SIG-M5 (cell line): ENCODE measurements at regions not wholly inside any gene's neighbourhood (a gene's known extent, or its start where the extent isn't known, plus 50 kb on each side); places are given as distances from the start of the nearest gene placed in this dataset.

Source experiments
- DNase-seq: peaks from one replicate; lab custom pipeline; 2025; lab: John Stamatoyannopoulos, UW

DNA sequence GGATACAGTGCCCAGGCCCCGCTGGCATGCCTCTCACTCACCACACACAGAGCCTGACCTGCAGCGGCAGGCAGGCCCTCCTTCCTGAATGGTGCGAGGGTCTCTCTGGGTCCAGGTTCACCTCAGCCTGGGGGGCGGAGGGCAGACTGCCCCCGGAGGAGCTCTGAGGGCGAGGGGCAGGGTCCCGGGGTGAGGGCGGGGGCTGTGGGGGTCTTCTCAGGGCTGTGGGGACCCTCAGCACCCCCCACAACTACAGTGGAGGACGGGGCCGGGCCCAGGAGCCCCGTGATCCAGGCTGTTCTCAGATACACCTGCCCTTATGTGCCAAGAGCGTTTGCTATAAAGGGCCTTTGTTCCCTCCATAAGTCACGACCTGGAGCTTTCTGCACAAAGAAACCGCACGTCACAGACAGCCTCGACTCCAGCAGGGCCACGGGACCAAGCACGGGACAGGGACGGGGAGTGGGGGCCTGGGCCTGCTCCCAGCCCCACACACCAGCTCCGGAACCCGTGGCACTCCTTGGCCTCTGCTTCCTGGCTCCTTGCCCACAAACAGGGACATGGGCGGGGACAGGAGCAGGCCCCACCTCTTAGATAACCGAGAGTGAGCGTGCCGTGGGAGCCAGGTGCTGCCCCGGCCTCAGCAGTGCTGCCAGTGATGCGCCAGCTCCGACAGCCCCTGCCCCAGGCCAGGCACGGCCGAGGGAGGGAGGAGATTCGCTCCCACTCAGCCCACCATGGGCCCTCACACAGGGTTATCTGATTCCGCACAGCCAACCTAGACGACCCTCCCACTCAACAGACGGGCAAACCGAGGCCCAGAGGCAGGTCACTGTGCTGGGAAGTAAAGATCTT lies 101.9 kb downstream of the RFLNA start:
- no peak for DNase-seq

DNA sequence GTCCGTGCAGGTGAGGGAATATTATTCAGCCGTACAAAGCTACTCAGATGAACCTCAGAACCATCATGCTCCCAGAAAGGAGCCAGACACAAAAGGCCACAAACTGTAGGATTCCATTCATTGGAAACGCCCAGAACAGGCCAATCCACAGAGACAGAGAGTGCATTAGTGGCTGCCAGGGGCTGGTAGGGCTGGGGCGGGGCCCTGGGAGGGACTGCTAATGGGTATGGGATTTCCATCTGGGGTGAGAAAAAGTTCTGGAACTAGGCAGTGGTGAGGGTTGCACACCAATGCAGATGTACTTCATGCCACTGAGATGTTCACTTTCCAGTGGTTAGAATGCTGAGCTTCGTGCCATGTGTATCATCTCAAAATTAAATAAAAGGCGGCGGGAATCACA lies 101.1 kb downstream of the RFLNA start:
- DNase-seq, result no peak

DNA sequence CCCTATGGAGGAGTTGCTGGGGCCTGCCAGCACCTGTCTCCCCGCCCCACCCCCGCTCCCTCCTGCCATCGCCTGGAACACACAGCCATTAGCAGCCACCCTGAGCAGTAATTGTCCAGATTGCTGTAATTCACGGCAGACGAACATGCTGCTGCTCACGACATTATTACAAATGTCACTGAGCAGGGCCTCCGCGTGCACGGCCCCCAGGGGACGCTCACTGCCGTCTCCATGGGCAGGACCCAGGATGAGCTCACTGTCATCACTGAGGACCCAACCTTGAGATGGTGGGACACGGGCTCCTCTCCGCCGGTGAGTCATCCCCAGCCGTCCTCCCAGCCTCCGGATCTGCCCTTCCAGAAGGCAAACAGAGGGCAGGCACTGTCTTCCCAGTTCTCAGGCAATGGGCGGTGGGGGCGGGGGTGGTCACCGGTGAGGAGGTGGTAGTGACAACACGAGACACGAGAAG lies 100.4 kb downstream of the RFLNA start:
- DNase-seq, result no peak

DNA sequence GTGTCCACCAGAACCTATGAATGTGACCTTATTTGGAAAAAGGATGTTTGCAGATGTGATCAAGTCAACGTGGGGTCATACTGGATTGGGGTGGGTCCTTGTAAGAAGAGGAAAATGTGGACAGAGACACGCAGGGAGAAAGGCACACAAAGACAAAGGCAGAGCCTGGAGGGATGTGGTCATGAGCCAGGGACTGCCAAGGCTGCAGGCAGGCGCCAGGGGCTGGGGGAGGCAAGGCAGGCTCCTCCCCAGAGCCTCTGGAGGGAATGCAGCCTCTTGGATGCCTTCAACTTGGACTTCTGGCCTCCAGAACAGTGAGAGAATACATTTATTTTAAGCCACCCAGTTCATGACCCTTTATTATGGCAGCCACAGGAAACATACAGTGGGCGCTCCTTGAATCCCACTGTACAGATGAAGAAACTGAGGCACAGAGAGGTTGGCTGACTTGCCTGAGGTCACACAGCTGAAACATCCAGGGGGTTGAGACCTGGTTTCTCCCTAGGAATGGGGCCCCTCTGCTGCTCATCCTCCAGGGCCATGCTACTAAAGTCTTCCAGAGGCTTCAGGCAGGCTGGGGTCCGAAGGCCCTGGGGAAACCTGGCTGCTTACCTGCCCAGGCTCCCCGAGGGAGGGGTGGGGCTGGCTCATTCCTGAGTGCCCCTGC lies 99.7 kb downstream of the RFLNA start:
- no peak for DNase-seq

DNA sequence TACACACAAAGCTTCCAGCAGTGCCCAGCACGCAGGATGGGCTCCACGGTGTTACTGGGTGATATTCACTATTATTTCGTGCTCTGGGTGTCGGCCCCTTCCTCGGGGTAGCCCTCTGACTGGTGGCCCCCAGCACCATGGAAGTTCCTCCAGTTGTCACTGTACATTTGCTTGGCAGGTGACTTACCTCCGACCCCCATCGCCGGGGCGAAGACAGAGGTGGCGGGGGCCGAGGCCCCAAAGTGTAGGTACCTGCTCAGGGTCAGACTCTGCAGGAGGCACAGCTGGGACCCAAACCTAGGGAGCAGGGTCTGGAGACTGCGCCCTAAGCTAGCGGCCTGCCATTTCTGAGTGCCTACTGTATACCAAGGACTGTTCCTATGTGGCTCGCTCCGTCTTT lies 98.9 kb downstream of the RFLNA start:
- DNase-seq, result no peak

DNA sequence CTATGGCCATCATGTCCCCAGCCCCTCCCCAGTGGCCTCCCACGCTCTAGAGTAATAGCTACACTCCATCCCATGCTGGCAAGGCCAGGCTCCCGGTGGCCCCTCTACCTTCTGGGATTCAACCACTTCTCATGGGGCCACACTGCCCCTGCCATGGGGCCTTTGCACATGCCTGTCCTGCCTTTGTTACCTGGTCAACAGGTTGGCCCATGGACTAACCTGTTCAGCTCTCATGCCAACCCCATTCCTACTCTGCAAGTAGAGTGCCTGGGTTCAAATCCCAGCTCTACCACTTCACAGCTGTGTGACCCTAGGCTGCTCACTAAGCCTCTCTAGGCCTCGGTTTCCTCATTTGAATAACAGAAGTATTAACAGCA lies 98.5 kb downstream of the RFLNA start:
- no peak for DNase-seq

DNA sequence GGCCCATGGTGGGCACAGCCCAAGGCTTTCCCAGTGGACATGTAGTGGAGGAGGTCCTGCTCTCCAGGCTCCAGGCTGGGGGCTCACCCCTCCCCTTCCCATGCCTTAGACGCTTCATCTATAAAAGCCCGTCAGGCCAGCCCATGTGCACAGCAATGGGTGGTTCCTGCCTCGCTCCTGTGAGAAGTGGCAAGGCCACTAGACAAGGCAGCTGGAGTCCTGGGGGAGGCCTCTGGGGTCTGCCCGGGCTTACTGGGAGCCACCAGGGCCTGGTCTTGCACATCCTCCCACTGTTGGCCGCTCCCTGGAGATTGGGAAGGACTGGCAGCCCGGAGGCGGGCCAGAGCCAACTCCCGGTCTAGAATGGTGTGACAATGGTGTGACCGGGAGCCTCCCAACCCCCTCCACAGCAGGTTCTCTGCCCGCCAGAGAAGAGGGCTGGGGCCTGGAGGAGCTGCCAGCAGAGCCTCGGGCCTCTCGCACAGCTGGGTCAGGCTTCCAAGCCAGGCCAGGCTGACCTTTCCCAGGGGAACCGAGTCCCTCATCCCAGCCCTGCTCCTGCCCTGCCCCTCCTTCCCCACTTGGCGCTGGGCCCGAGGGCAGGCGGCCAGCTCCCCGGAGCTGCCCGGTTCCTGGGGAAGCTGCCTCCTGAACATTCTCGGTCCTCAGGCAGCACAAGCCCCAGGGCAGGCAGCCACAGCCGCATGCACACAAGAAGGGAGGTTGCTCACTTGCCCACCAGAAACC lies 97.9 kb downstream of the RFLNA start:
- no peak for DNase-seq

DNA sequence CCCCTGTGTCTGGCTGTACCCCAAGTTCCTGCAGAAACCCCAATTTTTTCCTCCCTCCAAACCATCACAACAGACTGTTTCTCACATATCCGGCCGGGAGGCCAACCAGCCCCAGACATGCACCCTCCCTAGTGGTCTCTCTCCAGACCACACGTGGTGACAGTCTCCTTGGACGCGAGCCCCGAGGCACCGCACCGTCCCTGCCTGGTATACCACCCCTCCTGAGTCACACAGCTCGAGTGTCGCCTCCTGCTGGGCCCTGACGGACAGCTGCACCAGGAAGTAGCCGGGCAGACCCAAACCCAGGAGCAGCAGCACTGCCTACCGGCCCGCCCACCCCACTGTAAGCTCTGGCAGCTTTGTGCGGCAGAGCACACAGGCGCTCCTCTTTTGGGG lies 97.4 kb downstream of the RFLNA start:
- DNase-seq, result no peak

DNA sequence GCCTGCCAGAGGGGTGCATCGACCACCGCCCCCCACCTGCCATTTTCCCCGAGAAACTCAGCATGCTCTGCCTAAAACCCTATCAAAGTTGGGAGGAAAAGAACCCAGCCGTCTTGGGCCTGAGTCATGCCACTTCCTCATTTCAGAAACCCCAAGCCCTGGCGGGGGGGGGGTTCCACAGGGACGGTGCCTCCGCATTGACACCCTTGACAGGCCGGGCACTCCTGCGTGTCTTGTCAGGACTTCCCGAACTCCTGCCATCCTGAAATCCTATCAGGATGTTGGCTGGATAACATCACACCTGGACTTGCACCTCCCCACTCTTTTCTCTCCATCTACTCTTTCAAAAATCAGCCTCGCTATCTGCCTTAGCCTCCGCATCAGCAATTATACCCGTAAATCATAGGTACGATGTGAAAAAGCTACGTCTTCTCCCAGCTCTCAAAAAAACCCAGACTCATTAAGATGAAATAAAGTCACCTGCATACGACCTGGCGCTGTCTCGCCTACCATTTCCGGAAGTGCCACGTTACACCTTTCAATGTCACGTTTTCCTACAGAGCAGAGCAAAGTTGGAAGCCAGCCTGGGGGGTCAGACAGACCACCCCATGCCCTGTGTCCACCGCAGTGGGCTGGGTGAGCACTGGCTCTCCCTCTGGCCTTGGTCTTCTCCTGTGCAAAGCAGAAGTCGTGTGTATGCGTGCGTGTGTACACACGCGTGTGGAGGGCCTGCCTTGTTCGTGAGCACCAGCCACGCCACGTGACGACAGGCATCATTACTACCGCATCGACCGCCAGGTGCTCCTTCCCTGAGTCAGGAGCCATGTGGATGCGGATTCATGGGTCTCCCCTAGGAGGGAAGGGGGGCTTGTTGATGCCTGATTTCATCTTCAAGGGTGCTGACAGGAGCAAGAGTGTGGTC lies 96.7 kb downstream of the RFLNA start:
- DNase-seq, result peak; percentile 34

DNA sequence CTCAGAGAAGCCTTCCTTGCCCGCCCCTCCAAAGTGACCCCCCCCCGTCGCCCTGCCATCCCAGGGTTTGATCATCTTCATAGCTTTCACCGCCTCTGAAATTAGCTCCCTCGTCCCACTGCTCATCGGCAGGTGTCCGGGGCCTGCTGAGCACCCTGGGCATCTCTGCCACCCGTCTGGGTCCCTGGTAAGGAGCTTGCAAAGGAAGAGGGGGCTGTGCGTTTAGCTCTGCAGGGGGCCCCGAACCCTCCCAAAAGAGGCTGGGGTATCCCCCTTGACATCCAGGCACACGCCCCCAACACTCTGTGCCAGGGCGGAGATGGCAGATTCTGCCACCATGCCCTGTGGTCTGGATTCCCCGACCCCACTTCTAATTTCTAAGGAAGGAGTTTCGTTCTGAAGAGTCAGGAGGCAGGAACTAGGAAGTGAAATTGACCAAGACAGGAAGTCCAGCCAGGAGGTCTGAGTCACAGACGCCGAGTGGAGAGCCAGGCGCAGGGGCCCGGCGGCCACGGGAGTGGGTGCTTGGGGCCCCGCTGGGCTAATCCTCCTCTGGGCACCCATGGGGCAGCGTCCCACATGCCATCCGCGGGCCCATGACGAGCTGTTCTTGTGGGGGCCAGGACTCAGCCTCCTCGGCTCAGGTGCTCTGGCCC lies 95.7 kb downstream of the RFLNA start:
- DNase-seq, result peak; percentile 31

DNA sequence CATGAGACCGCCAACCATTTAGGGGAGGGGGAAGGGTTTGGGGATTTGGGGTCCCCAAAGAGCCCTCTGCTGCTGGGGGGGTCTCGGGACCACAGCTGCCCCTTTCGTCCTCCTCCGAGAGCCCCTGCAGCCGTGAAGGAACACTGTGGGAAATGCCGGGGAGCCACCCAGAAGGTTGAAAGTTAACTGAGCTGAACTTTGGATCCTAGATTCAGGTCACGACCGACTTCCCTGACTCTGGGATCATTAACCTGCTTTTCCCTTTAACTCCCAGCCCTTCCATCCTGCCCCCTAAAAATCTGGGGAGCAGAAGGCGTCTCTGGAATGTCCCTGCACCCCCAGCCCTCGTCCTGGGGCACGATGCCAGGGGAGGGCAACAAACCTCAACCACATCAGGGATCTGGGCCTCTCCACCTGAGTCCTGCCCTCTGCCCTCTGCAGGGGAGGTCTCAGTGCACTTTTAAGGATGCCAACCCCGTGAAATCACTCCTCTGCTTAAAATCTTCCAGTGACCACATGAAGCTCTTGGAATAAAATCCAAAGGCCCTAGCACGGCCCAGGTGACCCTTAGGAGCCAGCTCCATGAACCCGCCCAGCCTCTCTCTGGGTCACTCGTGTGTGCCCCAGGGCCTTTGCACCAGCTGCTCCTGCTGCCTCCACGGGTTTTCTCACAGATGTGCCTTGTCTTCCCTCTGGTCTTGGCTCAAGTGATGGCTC lies 95.0 kb downstream of the RFLNA start:
- DNase-seq, result no peak

DNA sequence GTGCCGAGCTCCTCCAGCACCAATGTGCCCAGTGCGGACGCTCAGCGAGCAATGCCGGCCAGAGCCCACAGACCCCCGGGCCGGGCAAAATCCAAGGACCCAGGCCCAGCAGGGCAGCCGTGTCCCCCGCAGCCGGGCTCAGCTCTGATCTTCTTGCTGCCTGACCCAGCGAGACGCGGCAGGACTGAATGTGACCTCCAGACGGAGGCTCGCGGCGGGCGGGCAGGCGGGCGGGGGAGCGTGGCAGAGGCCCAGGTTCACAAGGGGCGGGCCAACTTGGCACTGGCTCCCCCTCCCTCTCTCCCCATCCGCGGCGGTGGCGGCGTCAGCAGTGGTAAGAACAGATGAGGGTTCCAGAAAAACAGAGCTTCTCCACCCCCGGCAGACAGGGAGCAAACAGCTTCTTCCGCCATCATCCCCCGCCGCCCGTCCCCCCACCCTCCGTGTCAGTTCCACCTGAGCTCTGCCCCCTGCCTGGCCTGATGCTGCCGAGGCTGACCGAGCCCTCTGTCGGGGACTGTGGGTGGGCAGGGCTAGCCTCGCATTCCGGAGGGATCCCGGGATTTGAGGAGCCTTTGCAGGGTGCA lies 94.3 kb downstream of the RFLNA start:
- DNase-seq, result no peak

DNA sequence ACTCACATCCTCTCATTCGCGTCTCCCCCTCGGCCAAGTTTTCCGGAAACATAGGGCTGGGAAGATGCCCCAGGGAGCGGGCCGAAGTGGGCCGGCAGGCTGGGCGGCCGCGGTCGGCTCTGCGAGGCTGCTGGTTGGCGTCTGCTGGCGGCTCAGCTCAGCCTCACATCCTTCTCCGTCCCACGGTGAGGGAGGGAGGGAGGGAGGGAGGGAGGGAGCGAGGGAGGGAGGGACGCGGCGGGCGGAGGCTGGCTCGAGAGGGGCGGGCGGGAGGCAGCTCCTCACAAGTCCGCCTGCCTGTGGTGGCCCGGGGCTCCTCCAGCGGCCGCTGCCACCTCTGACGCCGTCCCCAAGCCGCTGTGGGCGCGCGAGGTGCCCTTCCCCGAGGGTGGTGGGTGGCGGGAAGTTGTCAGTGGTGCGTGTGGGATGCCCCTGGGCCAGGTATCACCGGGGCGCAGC lies 93.8 kb downstream of the RFLNA start:
- DNase-seq, result no peak

DNA sequence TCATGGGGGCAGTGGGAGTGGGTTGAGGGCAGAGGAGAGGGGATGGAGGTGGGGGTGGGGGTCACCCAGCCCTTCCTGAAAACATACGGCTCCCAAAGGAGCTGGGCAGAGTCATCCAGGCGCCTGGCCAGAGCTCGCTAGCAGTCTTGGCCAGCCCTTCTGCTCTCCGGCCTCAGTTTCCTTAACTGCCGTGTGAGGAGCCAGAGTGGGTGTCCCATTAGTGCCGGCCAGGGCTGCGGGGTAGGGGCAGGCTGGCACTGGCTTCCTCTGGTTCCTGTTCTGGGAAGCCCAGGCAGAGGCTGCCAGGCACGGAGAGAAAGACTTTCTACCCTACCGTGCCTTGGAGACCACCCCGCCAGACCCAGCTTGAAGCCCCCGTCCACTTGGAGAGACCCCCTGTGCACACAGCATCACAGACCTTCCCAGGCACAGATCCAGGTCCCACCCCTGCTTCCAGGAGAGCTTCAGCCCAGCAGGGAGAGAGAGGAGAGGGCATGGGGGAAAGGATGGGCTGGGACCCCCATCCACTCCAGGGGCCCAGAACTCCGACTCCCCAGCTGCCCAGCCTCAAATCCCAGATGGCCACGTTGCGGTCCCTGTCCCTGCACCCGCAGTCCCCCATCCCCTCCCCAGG lies 93.3 kb downstream of the RFLNA start:
- DNase-seq, result no peak

DNA sequence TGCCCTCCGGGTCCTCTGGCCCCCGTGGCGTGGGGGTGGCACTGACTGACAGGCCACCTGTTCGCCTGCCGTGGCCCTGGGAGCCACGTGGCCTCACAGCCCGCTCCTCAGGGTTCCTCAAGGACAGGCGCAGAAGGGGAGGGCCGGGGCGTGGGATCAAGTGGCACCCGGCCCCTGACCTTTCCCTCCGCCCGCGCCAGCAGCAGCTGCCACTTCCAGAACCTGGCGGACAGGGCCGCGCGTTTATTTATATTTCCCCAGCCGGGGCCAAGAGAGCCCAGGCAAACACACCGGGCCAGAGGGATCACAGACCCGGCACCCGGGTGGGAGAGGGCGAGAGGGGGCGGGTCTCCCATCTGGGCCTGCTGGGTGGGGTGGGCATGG lies 92.6 kb downstream of the RFLNA start:
- no peak for DNase-seq

DNA sequence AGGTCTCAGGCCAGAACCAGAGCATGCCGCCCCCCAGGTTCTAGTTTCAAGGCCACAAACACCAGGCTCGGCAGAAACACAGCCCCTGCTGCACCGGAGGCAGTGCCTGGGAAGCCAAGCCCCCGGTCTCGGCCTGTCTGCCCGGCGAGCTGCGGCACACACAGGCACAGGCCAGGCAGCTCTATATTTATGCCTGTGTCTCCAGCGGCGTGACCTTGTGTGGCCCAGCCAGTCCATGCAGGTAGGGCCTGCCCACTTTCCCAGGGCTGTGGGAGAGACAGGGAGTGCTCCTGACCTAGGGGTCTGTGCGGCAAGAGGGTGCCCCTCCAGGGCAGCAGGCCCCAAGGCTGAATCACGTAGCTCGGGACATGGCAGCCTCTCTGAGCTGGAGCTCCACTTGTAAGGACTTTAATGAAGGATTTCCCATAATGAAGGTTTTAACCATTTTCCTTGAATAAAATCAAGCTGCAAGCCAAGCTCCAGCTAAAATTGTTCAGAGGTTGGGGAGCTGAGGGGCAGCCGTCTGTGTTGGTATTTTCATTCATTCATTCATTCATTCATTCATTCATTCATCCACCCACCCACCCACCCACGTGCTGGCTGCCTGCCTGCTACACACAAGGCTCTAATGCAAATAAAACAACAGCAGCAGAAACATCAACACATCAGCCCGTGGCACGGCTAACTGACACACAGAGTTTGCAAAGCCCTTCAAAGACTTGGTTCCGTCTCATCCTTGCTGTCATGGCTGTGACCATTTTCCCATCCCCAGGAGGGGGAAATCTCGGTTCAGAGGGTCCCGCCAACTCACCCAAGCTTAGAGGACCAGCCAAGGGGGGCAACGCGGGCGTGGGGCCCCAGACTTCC lies 92.0 kb downstream of the RFLNA start:
- no peak for DNase-seq

DNA sequence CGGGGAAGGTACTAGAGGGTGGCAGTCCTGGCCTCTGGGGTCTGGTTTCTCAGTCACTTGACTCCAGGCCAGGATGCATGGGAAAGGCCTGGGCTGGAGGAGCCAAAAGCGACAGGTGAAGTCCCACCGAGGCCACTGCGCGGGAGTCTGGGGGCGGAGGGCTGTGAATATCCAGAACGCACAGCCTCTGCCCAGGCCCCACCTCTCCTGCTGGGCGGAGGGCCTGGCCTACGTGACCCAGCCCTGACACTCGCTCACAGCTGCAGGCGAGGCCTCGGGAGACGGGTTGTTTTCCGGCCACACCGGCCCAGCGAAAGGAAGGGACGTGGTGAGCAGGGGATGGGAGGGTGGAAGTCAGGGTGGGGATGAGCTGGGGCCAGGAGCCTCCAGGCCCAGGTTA lies 91.2 kb downstream of the RFLNA start:
- no peak for DNase-seq

DNA sequence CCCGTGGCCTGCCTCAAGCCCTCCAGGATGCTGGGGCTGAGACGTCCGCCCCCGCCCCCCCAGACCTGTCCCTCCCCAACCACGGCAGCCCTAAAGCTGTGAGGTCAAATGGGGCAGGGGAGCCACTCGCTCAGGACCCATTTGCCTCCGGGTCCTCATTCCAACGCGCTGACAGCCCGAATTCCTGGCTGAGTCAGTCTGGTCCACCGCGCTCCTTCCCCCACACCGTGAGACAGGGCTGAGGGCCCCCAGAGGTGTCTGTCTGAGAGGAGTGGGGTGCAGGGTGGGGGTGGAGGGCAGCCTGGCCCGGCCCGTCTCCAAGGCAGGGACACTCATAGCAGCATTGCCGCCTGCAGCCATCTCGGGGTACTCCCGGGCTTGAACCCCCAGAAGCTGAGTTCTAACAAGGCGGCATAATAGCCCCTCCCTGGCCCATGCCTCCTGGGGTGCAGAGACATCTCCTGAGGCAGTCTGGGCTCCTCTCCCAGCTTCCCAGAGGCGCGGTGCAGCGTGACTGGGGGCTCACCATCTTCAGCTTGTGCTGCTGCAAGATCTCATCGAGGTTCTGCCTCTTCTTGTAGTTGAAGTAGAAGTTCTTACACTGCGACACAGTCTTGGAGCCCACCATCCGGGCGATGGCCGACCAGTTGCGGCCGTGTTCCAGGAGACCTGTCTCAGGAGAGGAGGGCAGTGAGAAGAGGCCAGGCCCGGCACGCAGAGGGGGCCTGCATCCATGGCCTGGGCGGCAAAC lies 90.5 kb downstream of the RFLNA start:
- DNase-seq, result no peak
